K562 (cell line): ENCODE measurements at regions not wholly inside any gene's neighbourhood (a gene's known extent, or its start where the extent isn't known, plus 50 kb on each side); places are given as distances from the start of the nearest gene placed in this dataset.

ENCODE experiments used
- ATAC-seq: fragments of 200-7000 bp; cut with Tn5 transposase; 3 replicates; pipeline ENCODE4 v1.9.1; 2020; ENCODE audit warnings: moderate library complexity
- BruUV-seq: library from RNA; stranded (reverse); fragments of 400-500 nt; replicated peaks from 2 replicates; lab custom pipeline; 2021; lab: Mats Ljungman, UMichigan
- CTCF ChIA-PET: fragments of 300-600 bp; formaldehyde crosslinking; extraction: SDS; loops from one replicate; lab custom pipeline; 2021; ENCODE audit warnings: low intra/inter-chr PET ratio; lab: Yijun Ruan, JAX
- POLR2A ChIA-PET: fragments of 300-600, 350-650 bp; sonication (Branson Sonifier 250); formaldehyde crosslinking; extraction: SDS; loops from one replicate; lab custom pipeline; 2021; ENCODE audit warnings: antibody characterized with exemption, inconsistent platforms; lab: Yijun Ruan, JAX
- DNase-seq, 4 experiments: peaks; one replicate each; pipeline versions ENCODE4 v3.0.0 to v3.0.0-alpha.2; 2011 to 2018; ENCODE audit warnings: low spot score in 3 of 4, mixed read lengths in 3 of 4; ENCODE audit errors: extremely low read depth in 1 of 4
- FAIRE-seq: peaks from 2 replicates; lab custom pipeline; 2011; peaks lifted over from hg19 to GRCh38; lab: Jason Lieb, UNC
- H2AFZ ChIP-seq: 2 replicates; pipeline ENCODE4 v1.6.0; 2011; ENCODE audit warnings: low read depth, low read length, control low read depth, inconsistent platforms
- H3K27ac ChIP-seq: fragments of 200-600 bp; 3 replicates; pipeline ENCODE4 v1.8.0; 2011; ENCODE audit warnings: low read depth, mild to moderate bottlenecking, control low read depth, inconsistent platforms, low read length, moderate library complexity, mixed read lengths; ENCODE audit errors: extremely low read depth
- H3K27me3 ChIP-seq, 2 experiments: fragments of 300-600 bp in 1 of 2; 2 replicates in 1 of 2; 3 replicates in 1 of 2; pipeline versions ENCODE4 v1.6.0 to v1.8.0; 2011; ENCODE audit warnings: inconsistent platforms in 2 of 2, low read length in 2 of 2, mild to moderate bottlenecking in 1 of 2, mixed read lengths in 1 of 2, moderate library complexity in 1 of 2; ENCODE audit not compliant: control insufficient read depth in 2 of 2, insufficient read depth in 2 of 2
- H3K36me3 ChIP-seq: fragments of 300-600 bp; 3 replicates; pipeline ENCODE4 v1.8.0; 2011; ENCODE audit warnings: mild to moderate bottlenecking, low read length, inconsistent platforms; ENCODE audit not compliant: control insufficient read depth, insufficient read depth
- H3K4me1 ChIP-seq, 2 experiments: fragments of 200-600 bp in 1 of 2; replicated peaks in 1 of 2; 2 replicates in 1 of 2; 3 replicates in 1 of 2; pipeline versions ENCODE4 v1.5.1 to v1.8.0; 2011; ENCODE audit warnings: inconsistent platforms in 2 of 2, low read length in 2 of 2, mild to moderate bottlenecking in 1 of 2, mixed read lengths in 1 of 2, moderate library complexity in 1 of 2; ENCODE audit not compliant: control insufficient read depth in 2 of 2, insufficient read depth in 2 of 2
- H3K4me2 ChIP-seq: 2 replicates; pipeline ENCODE4 v1.6.1; 2011; ENCODE audit warnings: low read length, control low read depth, inconsistent platforms, mixed read lengths; ENCODE audit not compliant: insufficient read depth
- H3K4me3 ChIP-seq: fragments of 200-600 bp; sonication (generic), shearing (Covaris generic); 2 replicates; pipeline ENCODE4 v1.5.1; 2016; ENCODE audit warnings: control low read depth, inconsistent platforms
- H3K79me2 ChIP-seq: fragments of 200-600 bp; 3 replicates; pipeline ENCODE4 v1.8.0; 2011; ENCODE audit warnings: low read length, inconsistent platforms; ENCODE audit not compliant: control insufficient read depth, insufficient read depth
- H3K9ac ChIP-seq, 2 experiments: 2 replicates each; pipeline versions ENCODE4 v1.6.0 to v1.6.1; 2011; ENCODE audit warnings: low read depth in 2 of 2, low read length in 2 of 2, control low read depth in 1 of 2, inconsistent platforms in 1 of 2, mild to moderate bottlenecking in 1 of 2, mixed read lengths in 1 of 2; ENCODE audit not compliant: insufficient read depth in 1 of 2
- H3K9me1 ChIP-seq: one replicate; pipeline ENCODE4 v1.6.0; 2011; ENCODE audit warnings: inconsistent platforms, mild to moderate bottlenecking, low read length, moderate library complexity; ENCODE audit not compliant: control insufficient read depth, insufficient read depth
- H3K9me3 ChIP-seq: replicated peaks from 2 replicates; pipeline ENCODE4 v1.5.1; 2011; ENCODE audit warnings: low read depth, low read length, inconsistent platforms; ENCODE audit not compliant: control insufficient read depth, insufficient read depth
- H4K20me1 ChIP-seq: replicated peaks from 2 replicates; pipeline ENCODE4 v1.6.1; 2011; ENCODE audit warnings: low read length, inconsistent platforms, mixed read lengths; ENCODE audit not compliant: control insufficient read depth, insufficient read depth
- CSDE1 ChIP-seq, 2 experiments: fragments of 450-650 bp; IDR thresholded peaks; 2 replicates each; pipeline ENCODE4 v1.6.1; 2016; ENCODE audit warnings: mild to moderate bottlenecking in 1 of 2
- FOXA1 ChIP-seq: fragments of 450-650 bp; IDR thresholded peaks from 2 replicates; pipeline ENCODE4 v1.6.1; 2016; ENCODE audit warnings: mild to moderate bottlenecking, borderline replicate concordance
- KDM5B ChIP-seq: fragments of 200-600 bp; sonication (generic); IDR thresholded peaks from 2 replicates; pipeline ENCODE4 v1.6.1; 2012; ENCODE audit warnings: low read depth, mild to moderate bottlenecking, moderate library complexity, low read length, control low read depth, inconsistent platforms; ENCODE audit not compliant: insufficient replicate concordance
- KLF13 ChIP-seq: fragments of 450-650 bp; IDR thresholded peaks from 2 replicates; pipeline ENCODE4 v1.6.1; 2016; ENCODE audit warnings: missing genetic modification characterization, low read depth, mild to moderate bottlenecking, missing compliant biosample characterization, moderate library complexity, borderline replicate concordance
- MAFG ChIP-seq: fragments of 450-650 bp; conservative IDR thresholded peaks from 2 replicates; pipeline ENCODE4 v1.6.1; 2016; ENCODE audit warnings: missing genetic modification characterization, missing compliant biosample characterization
- NFATC3 ChIP-seq: fragments of 450-650 bp; IDR thresholded peaks from 2 replicates; pipeline ENCODE4 v1.6.1; 2017; ENCODE audit warnings: mild to moderate bottlenecking
- POLR3G ChIP-seq: IDR thresholded peaks from 2 replicates; pipeline ENCODE4 v1.6.1; 2011; ENCODE audit not compliant: insufficient read length, insufficient replicate concordance; ENCODE audit errors: extremely low read depth
- PREB ChIP-seq: sonication (generic); formaldehyde crosslinking; IDR thresholded peaks from 2 replicates; pipeline ENCODE4 v1.8.1; 2023; ENCODE audit warnings: mild to moderate bottlenecking, missing genetic modification reagents
- SETDB1 ChIP-seq: IDR thresholded peaks from one replicate; pipeline ENCODE4 v1.6.1; 2012; ENCODE audit warnings: low read length, control low read depth, inconsistent platforms
- ZNF764 ChIP-seq: fragments of 250-450 bp; sonication (Bioruptor Pico); IDR thresholded peaks from 2 replicates; pipeline ENCODE4 v1.4.0; 2020; ENCODE audit warnings: low read depth, mild to moderate bottlenecking, moderate library complexity
- ZZZ3 ChIP-seq: fragments of 450-650 bp; IDR thresholded peaks from 2 replicates; pipeline ENCODE4 v1.6.1; 2016; ENCODE audit warnings: antibody characterized with exemption, mild to moderate bottlenecking, moderate library complexity
- WGBS: fragments of 100-300 bp; shearing (Covaris generic); methylation state at CpG from one replicate; pipeline ENCODE4 v1.1.6; 2016; ENCODE audit warnings: low coverage, mixed read lengths; ENCODE audit not compliant: insufficient coverage; ENCODE audit errors: missing lambda C conversion rate; 5-methylcytosine and 5-hydroxymethylcytosine counted together
- in situ Hi-C: fragments of 300-500 bp; cut with MboI; formaldehyde crosslinking; loops from 4 replicates; pipeline ENCODE4 v1.15.0; 2018; ENCODE audit warnings: inconsistent platforms, mixed read lengths
- intact Hi-C: fragments of 100-400 bp; cut with micrococcal nuclease; formaldehyde crosslinking; loops from 2 replicates; pipeline ENCODE4 v1.14.2; 2022
- TF ChIP-seq, protein P1 (sequence below): fragments of 450-650 bp; formaldehyde crosslinking; IDR thresholded peaks from 2 replicates; pipeline ENCODE4 v1.4.0; 2020; ENCODE audit warnings: mild to moderate bottlenecking, moderate library complexity

DNA sequence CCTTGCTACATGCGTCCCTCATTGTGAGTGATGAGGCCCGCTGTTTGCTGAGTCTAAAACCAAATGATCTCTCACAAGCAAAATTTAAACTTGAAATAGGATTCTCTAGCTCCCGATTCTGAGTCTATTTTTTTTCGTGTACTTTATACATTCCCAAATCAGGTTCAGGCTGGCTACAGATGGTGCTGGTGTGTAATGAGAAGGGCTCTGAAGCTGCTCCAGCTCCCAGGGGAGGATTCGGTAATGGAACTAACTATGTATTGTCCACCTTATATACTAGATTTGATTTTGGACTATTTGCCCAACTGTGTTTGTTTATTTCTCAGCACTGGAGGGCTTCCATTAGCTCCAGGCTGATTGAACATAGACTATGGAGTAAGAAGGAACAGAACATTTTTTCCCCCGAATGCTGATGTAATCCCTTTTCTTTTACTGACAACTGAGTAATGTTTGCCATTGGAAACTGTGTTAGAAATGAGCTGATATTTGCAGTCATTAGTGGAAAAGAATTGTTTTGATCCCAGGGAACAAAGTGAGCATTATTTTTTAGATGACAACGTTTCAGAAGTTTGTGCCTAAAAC lies 274.0 kb upstream of the FIGN start:
- WGBS: 0% methylated on average over 7 of the region's 7 CpGs
- Histone ChIP-seq H3K4me1 (no peaks in the 10 kb centered on the region), H3K79me2 (no peaks in the 10 kb centered on the region), H3K27me3 (no peaks in the 10 kb centered on the region), H3K4me2 (no peak overlapping the region), H3K9ac (no peak overlapping the region), H4K20me1 (no peaks in the 10 kb centered on the region), H2AFZ (no peak overlapping the region), H3K36me3 (no peaks in the 10 kb centered on the region), H3K9me1 (no peaks in the 10 kb centered on the region), H3K4me3 (no peak overlapping the region), H3K9me3 (no peaks in the 10 kb centered on the region; the same call in 1 of the 2 replicates), H3K27ac (no peak overlapping the region)
- FAIRE-seq (no peak), ATAC-seq (no peak), DNase-seq (no peak)
- ChIA-PET POLR2A (no interaction called here), CTCF (no interaction called here)
- intact Hi-C loops: no loop called here
- in situ Hi-C loops: no loop called here
- TF ChIP-seq NFATC3: no peak
- TF ChIP-seq MAFG (tag): no peak
- TF ChIP-seq FOXA1: no peak
- no peak for TF ChIP-seq ZZZ3
- TF ChIP-seq SETDB1: no peak
- TF ChIP-seq KLF13 (tag): no peak
- TF ChIP-seq CSDE1 (IDR thresholded peaks at IDR 0.05): no peak
- TF ChIP-seq PREB (CRISPR knock-in tag): no peak
- TF ChIP-seq POLR3G: no peak
- TF ChIP-seq, protein P1, sequence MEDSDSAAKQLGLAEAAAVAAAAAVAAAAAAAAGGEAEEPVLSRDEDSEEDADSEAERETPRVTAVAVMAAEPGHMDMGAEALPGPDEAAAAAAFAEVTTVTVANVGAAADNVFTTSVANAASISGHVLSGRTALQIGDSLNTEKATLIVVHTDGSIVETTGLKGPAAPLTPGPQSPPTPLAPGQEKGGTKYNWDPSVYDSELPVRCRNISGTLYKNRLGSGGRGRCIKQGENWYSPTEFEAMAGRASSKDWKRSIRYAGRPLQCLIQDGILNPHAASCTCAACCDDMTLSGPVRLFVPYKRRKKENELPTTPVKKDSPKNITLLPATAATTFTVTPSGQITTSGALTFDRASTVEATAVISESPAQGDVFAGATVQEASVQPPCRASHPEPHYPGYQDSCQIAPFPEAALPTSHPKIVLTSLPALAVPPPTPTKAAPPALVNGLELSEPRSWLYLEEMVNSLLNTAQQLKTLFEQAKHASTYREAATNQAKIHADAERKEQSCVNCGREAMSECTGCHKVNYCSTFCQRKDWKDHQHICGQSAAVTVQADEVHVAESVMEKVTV (CRISPR knock-in tag): no peak
- TF ChIP-seq ZNF764 (CRISPR knock-in tag): no peak
- TF ChIP-seq KDM5B: no peak
- BruUV-seq: no TSS peak
